Activated CD4-positive, alpha-beta T cell treated with anti-CD3 and anti-CD28 coated beads, Interleukin-2, Interleukin-6, amounts not matched to agents 100 ng/mL and 50 ng/mL, durations not matched to agents 16 hours and 8 hours (primary cell): ENCODE measurements at regions not wholly inside any gene's neighbourhood (a gene's known extent, or its start where the extent isn't known, plus 50 kb on each side); places are given as distances from the start of the nearest gene placed in this dataset.
"Not testable (repeated sequence)": the region's sequence is repeated elsewhere in the genome, so short reads cannot be mapped to it uniquely, and the experiment has no call there.

Experiments
- DNase-seq: peaks from one replicate; pipeline ENCODE4 v3.0.0-alpha.2; 2020

DNA sequence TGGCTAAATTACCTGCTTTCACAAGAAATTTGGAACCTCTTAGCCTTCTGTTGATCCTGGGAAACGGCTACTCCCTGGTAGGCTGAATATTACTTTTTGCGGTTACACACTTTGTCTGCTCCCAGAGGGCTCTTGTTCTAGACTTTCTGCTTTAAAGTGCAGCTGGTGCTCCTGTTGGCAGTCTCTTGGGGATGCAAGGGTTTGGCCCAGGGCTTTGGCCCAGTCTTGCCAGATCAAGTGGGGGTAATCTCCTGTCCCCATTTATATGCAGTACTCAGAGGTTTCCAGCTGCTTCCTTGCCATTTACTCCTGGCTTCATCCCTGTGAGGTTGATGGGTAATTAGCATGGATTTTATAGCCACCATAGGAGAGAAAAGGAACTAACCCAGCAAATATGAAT lies 558.2 kb upstream of the MIS18BP1 start:
- DNase-seq, result no peak

DNA sequence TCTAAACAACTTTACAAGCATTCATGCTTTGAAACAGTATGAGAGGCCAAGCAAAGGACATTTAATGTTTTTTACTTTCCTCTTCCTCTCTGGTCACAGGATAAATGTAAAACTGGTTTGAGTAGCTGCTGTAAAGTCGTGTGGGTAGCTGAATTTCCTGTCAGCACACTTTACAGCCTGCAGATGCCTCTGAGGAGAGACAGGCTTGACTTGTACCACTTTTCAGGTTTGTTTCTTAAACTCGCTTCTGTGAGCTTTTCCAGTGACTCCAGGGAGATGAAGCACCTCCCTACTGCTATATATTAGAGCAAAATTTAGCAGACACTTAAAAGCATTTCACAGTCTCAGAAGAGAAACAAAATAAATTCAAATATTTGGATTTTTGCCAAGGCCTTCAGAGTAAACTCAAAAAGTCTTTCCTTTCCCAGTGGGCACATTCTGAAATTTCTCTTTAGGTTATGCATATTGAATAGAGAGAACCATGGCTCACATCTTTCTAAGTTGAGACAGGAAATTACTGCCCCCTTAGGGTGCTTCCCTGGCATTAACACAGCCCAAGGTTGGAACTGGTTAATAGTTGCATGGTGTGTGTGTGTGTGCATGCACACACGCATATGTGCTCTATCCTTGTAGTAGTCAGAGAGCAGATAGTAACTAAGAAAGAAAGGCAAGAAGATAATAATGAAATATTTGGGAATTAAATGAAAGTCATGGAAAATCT lies 557.3 kb upstream of the MIS18BP1 start:
- DNase-seq, result no peak

- no peak for DNase-seq
Measured at GRCh38 chr14:45807178-45807899, 554.3 kb upstream of the MIS18BP1 start.

DNA sequence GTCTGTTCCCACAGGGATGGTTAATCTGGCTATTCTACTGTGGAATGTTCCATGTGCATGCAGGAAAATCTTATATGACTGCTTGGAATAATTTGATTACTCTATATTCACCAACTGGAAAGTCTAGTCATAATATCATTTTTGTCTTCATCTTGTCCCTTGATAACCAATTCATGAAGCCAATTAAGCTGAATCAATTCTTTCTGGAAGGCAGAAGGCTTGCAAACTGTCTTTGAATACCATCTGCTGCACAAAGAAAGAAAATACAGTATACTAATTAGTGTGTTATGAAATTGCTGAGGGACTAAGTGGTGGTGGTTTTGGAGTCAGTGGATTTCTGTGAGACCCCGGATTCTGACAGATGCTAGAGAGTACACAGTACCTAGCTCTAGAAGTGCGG lies 546.5 kb upstream of the MIS18BP1 start:
- DNase-seq, result no peak

DNA sequence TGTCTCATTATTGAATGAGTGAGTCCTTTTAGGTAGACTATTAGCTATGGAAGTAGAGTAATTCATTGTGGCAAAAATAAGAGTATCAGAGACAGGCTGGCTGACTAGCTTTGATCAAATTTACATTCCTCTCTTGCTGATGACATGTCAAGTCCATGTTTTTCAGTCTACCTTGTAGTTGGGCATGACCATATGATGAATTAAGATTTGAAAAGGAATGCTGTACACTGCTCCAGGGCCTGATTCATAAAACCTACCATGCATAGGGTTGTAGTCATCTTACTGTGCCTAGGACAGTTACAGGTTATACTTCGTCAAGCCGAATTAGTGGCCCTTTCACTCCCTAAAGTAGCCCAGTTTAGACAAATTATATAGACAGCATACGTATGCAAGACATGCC lies 545.7 kb upstream of the MIS18BP1 start:
- no peak for DNase-seq

DNA sequence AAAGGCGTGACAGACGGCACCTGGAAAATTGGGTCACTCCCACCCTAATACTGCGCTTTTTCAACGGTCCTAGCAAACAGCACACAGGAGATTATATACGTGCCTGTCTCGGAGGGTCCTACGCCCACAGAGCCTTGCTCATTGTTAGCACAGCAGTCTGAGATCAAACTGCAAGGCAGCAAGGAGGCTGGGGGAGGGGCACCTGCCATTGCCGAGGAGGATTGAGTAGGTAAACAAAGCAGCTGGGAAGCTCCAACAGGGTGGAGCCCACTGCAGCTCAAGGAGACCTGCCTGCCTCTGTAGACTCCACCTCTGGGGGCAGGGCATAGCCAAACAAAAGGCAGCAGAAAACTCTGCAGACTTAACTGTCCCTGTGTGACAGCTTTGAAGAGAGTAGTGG lies 543.0 kb upstream of the MIS18BP1 start:
- DNase-seq, result not testable (repeated sequence)

GRCh38 chr14:45793081-45793480 lies 540.1 kb upstream of the MIS18BP1 start:
- DNase-seq, result no peak

DNA sequence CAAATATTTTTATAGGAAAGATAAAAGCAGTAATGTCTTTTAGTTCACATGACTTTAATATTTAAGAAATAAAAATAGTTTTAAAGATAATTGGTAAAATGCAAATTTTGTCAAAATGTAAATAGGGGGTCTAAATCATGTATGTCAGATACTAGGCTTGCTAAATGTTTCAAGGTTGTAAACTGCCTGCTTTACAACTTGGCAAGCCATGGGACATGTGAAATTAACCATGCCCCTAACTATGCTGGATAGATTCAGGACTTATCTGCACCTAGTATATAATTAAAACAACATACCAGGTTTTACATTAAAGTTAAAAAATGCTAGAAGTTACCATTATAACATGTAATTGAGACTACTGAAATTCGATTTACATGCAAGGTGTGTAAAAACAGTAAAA lies 537.3 kb upstream of the MIS18BP1 start:
- no peak for DNase-seq

- DNase-seq, result no peak
Measured at GRCh38 chr14:45787167-45787566, 534.2 kb upstream of the MIS18BP1 start.

- no peak for DNase-seq
Measured at GRCh38 chr14:45786266-45786665, 533.3 kb upstream of the MIS18BP1 start.

GRCh38 chr14:45785240-45785639 lies 532.2 kb upstream of the MIS18BP1 start:
- DNase-seq, result no peak

GRCh38 chr14:45766247-45766646 lies 513.2 kb upstream of the MIS18BP1 start:
- DNase-seq, result no peak

- no peak for DNase-seq
Measured at GRCh38 chr14:45757655-45758054, 504.7 kb upstream of the MIS18BP1 start.

- DNase-seq, result not testable (repeated sequence)
Measured at GRCh38 chr14:45756412-45756811, 503.4 kb upstream of the MIS18BP1 start.

DNA sequence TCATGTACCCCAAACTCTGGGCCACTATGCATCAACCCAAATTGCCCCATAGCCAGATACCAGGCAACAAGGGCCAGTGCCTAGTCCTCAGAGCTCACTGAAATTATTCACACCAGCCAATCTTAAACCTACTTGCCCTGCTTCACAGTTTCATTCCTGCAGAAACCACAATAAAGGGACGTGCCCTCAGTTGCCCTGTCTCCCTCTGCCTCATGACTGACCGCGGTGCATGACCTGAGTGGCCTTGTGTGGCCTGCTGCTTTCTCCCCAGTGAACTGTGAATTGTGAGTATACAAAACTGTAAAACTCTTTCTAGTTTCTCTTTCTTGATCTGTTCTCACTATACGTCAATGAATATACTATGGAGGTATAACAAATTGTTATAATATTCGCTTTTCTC lies 490.9 kb upstream of the MIS18BP1 start:
- no peak for DNase-seq

- no peak for DNase-seq
Measured at GRCh38 chr14:45742187-45742586, 489.2 kb upstream of the MIS18BP1 start.

GRCh38 chr14:45728434-45729225 lies 475.6 kb upstream of the MIS18BP1 start:
- DNase-seq, result no peak

GRCh38 chr14:45727133-45727532 lies 474.1 kb upstream of the MIS18BP1 start:
- DNase-seq, result no peak

GRCh38 chr14:45721472-45721871 lies 468.5 kb upstream of the MIS18BP1 start:
- DNase-seq, result no peak

DNA sequence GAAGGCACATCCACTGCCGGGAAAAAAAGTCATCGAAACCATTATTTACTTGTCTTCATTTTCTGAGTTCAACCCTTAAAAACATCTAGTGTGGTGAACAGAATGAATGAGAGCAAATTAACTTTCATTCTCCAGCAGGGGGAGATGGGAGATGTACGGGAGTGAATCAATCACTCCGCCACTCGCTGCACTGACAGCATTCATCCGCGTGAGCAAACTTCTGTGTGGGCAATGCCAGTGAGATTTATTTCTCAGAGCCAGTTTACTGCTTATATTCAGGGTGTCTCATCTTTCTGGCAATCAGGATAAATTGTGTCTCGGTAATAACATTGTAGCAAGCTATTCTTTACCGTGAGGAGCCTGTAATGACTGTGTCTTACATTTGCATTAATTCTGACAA lies 463.6 kb upstream of the MIS18BP1 start:
- no peak for DNase-seq

- DNase-seq, result no peak
Measured at GRCh38 chr14:45715946-45716345, 462.9 kb upstream of the MIS18BP1 start.

GRCh38 chr14:45709541-45709940 lies 456.5 kb upstream of the MIS18BP1 start:
- DNase-seq, result no peak

- DNase-seq, result no peak
Measured at GRCh38 chr14:45705940-45706534, 453.0 kb upstream of the MIS18BP1 start.
